Glutamatergic neuron (in vitro differentiated cells): ENCODE measurements at regions not wholly inside any gene's neighbourhood (a gene's known extent, or its start where the extent isn't known, plus 50 kb on each side); places are given as distances from the start of the nearest gene placed in this dataset.

Experiments
- DNase-seq: peaks from one replicate; pipeline ENCODE4 v3.0.0; 2022
- H3K27ac Mint-ChIP-seq: one replicate; pipeline ENCODE4 v1.8.0; 2020; ENCODE audit warnings: mild to moderate bottlenecking, mixed read lengths, inconsistent platforms; ENCODE audit not compliant: unreplicated experiment
- H3K27me3 Mint-ChIP-seq: one replicate; pipeline ENCODE4 v1.8.0; 2020; ENCODE audit warnings: mild to moderate bottlenecking, moderate library complexity, mixed read lengths, inconsistent platforms; ENCODE audit not compliant: unreplicated experiment
- H3K36me3 Mint-ChIP-seq: one replicate; pipeline ENCODE4 v1.8.0; 2020; ENCODE audit warnings: mild to moderate bottlenecking, mixed read lengths, inconsistent platforms; ENCODE audit not compliant: unreplicated experiment
- H3K4me1 Mint-ChIP-seq: one replicate; pipeline ENCODE4 v1.8.0; 2020; ENCODE audit warnings: mild to moderate bottlenecking, low read depth, mixed read lengths, inconsistent platforms; ENCODE audit not compliant: unreplicated experiment
- H3K4me3 Mint-ChIP-seq: one replicate; pipeline ENCODE4 v1.8.0; 2020; ENCODE audit warnings: mild to moderate bottlenecking, mixed read lengths, inconsistent platforms; ENCODE audit not compliant: unreplicated experiment
- H3K9me3 Mint-ChIP-seq: one replicate; pipeline ENCODE4 v1.8.0; 2020; ENCODE audit warnings: mild to moderate bottlenecking, moderate library complexity, mixed read lengths, inconsistent platforms; ENCODE audit not compliant: unreplicated experiment
- TF ChIP-seq, protein P1 (sequence below): fragments of 200-600 bp; sonication (generic); IDR thresholded peaks from one replicate; pipeline ENCODE4 v1.5.0; 2021; ENCODE audit not compliant: partially characterized antibody, unreplicated experiment

DNA sequence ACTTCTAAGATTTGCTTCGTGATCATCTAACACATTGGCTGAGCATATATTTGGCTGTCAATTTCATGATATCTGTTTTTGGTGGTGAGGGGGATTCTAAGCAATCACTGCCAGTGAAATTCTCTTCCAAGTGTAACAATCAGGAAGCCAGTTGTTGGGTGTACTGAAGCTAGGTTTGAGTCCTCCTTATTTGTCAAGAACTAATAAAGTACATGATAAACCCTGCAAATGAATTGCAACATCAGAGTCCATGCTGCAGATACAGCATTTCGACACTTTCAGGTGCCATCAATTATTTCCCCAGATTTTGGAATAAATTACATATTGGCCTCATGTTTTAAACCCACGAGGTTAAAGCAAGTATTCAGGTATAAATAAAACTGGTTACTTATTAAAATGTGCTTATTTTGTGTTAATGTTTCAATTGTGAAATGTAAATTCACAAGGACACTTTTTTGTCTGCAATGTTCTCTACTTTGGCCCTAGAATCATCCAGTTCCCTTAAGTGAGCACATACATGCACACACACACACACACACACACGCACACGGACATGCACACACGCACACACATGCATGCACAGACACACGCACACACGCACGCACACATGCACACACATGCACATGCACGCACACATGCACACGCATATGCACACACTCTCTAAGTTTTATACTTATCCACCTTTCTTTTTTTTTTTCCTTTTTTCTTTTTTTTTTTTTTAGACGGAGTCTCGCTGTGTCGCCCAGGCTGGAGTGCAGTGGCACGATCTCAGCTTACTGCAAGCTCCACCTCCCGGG is 510.2 kb upstream of the KLF6 start:
- no peaks in the 10 kb centered on the region for H3K36me3 Mint-ChIP-seq
- no peaks in the 10 kb centered on the region for H3K4me1 Mint-ChIP-seq
- no peak overlapping the region for H3K27ac Mint-ChIP-seq
- H3K27me3 Mint-ChIP-seq: peaks cover 4% of the 10 kb centered on the region
- no peak overlapping the region for H3K4me3 Mint-ChIP-seq
- no peak for DNase-seq
- TF ChIP-seq, protein P1, sequence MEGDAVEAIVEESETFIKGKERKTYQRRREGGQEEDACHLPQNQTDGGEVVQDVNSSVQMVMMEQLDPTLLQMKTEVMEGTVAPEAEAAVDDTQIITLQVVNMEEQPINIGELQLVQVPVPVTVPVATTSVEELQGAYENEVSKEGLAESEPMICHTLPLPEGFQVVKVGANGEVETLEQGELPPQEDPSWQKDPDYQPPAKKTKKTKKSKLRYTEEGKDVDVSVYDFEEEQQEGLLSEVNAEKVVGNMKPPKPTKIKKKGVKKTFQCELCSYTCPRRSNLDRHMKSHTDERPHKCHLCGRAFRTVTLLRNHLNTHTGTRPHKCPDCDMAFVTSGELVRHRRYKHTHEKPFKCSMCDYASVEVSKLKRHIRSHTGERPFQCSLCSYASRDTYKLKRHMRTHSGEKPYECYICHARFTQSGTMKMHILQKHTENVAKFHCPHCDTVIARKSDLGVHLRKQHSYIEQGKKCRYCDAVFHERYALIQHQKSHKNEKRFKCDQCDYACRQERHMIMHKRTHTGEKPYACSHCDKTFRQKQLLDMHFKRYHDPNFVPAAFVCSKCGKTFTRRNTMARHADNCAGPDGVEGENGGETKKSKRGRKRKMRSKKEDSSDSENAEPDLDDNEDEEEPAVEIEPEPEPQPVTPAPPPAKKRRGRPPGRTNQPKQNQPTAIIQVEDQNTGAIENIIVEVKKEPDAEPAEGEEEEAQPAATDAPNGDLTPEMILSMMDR: no peak
- no peaks in the 10 kb centered on the region for H3K9me3 Mint-ChIP-seq

DNA sequence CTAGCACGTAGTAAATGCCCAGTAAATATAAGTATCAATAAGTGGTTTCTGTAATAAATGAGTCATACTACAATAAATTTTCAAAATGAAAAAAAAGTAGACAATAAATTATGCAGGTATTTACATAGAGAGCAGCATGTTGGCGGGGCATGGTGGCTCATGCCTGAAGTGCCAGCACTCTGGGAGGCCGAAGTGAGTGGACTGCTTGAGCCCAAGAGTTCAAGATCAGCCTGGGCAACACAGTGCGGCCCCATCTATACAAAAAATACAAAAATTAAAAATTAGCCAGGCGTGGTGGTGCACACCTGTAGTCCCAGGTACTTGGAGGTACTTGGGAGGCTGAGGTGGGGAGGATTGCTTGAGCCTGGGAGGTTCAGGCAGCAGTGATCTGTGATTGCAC is 509.3 kb upstream of the KLF6 start:
- no peak overlapping the region for H3K4me3 Mint-ChIP-seq
- no peak overlapping the region for H3K27ac Mint-ChIP-seq
- H3K36me3 Mint-ChIP-seq: no peaks in the 10 kb centered on the region
- TF ChIP-seq, protein P1: no peak
- no peaks in the 10 kb centered on the region for H3K4me1 Mint-ChIP-seq
- H3K27me3 Mint-ChIP-seq: peaks cover 4% of the 10 kb centered on the region
- DNase-seq: no peak
- H3K9me3 Mint-ChIP-seq: no peaks in the 10 kb centered on the region

DNA sequence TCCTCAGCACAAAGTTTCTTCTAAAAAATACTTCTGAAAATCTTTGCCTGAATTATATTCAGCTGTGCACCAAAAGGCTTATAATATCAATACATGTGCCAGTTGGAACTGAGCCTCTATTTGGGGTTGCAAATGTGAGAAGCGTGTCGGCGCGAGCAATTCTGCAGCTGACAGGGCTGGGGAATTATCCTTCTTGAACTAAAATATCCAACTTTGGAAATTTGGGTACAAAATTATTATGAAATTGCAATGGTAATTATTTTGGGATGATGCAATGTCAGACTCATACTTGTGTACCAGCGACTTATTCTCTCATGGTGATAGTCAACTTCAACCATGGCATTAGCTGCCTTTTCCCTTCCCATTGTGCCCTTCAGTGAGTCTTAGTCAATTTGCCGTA is 507.0 kb upstream of the KLF6 start:
- Mint-ChIP-seq H3K27me3 (peaks cover 4% of the 10 kb centered on the region), H3K36me3 (no peaks in the 10 kb centered on the region), H3K9me3 (peaks cover 2% of the 10 kb centered on the region), H3K4me1 (no peaks in the 10 kb centered on the region), H3K4me3 (no peak overlapping the region), H3K27ac (no peak overlapping the region)
- TF ChIP-seq, protein P1: no peak
- no peak for DNase-seq

DNA sequence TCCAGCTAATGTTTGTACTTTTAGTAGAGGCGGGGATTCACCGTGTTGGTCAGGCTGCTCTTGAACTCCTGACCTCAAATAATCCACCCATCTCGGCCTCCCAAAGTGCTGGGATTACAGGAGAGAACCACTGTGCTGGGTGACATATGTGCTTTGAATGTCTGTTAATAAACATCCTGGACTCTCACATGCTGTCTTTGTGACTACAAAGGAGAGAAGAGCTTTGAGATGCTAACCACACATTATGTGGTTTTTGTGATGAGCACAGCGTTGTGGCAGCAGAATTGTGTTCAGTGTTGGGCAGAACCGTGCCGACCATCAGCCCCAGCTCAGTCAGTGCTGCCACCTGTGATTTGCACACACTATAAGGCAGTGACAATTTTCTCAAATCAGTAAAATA is 500.1 kb upstream of the KLF6 start:
- no peaks in the 10 kb centered on the region for H3K36me3 Mint-ChIP-seq
- peaks cover 3% of the 10 kb centered on the region for H3K27me3 Mint-ChIP-seq
- no peak for DNase-seq
- no peak overlapping the region for H3K4me3 Mint-ChIP-seq
- peaks cover 2% of the 10 kb centered on the region for H3K9me3 Mint-ChIP-seq
- peaks cover 1% of the 10 kb centered on the region for H3K4me1 Mint-ChIP-seq
- TF ChIP-seq, protein P1: no peak
- no peak overlapping the region for H3K27ac Mint-ChIP-seq

DNA sequence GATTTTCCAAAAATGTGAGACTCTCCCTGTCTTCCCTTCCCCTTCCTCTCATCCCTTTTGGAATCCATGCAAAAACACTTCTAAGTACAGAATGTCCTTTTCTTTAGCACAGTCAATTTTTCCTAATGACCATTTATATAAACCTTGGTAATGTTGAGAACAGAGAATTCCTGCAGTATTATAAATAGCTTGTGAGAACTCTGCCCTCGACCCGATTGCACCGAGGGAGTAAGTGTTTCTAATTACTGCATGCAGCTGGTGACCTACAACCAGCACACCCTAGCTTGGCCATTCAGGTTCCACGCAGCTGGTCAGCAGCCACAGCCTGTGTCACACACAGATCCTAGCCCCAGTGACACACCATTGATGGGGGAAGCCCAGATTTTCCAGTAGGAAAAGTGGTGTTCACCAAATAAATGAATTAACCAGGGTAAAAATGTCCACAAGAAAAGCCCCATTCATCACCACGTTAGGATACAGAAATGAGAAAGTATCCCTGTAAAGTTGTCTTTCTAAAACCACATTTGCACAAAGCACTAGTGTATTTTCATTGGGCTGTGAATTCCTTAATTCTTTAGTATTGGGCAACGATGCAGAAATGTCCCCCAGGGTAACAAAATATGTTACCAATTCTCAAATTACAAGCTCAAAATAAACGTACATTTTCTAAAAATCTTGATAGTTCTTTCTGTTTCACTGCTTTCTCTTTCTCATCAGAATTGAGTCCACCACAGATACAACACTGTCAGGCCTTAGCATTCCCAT is 499.0 kb upstream of the KLF6 start:
- Mint-ChIP-seq H3K4me1 (peaks cover 1% of the 10 kb centered on the region), H3K9me3 (peaks cover 2% of the 10 kb centered on the region), H3K36me3 (no peaks in the 10 kb centered on the region), H3K27me3 (peaks cover 3% of the 10 kb centered on the region), H3K27ac (no peak overlapping the region), H3K4me3 (no peak overlapping the region)
- TF ChIP-seq, protein P1: no peak
- DNase-seq: no peak
